Adrenal gland (tissue), 5 donors: ENCODE measurements at regions not wholly inside any gene's neighbourhood (a gene's known extent, or its start where the extent isn't known, plus 50 kb on each side); places are given as distances from the start of the nearest gene placed in this dataset.

Source experiments
- POLR2A ChIP-seq, 2 donors: fragments of 450-650 bp; IDR thresholded peaks; one replicate each; pipeline ENCODE4 v1.6.1; 2017; ENCODE audit warnings: antibody characterized with exemption in 2 of 2, mild to moderate bottlenecking in 2 of 2, moderate library complexity in 1 of 2
- TF ChIP-seq, protein P1 (sequence below), 6 experiments: fragments of 450-650 bp in 4 of 6; fragments of 200-600 bp in 2 of 6; sonication (generic) in 1 of 6; IDR thresholded peaks; 1 replicate in 5 of 6; 2 replicates in 1 of 6; pipeline versions ENCODE4 v1.5.1 to v1.8.0; 2016 to 2021; ENCODE audit warnings: antibody characterized with exemption in 6 of 6, mild to moderate bottlenecking in 2 of 6, moderate library complexity in 1 of 6
- donor health status: DM: no; HTN: no; CAD: no.

- TF ChIP-seq, protein P1, sequence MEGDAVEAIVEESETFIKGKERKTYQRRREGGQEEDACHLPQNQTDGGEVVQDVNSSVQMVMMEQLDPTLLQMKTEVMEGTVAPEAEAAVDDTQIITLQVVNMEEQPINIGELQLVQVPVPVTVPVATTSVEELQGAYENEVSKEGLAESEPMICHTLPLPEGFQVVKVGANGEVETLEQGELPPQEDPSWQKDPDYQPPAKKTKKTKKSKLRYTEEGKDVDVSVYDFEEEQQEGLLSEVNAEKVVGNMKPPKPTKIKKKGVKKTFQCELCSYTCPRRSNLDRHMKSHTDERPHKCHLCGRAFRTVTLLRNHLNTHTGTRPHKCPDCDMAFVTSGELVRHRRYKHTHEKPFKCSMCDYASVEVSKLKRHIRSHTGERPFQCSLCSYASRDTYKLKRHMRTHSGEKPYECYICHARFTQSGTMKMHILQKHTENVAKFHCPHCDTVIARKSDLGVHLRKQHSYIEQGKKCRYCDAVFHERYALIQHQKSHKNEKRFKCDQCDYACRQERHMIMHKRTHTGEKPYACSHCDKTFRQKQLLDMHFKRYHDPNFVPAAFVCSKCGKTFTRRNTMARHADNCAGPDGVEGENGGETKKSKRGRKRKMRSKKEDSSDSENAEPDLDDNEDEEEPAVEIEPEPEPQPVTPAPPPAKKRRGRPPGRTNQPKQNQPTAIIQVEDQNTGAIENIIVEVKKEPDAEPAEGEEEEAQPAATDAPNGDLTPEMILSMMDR (IDR thresholded peaks at IDR 0.05): no peak
- TF ChIP-seq POLR2A (IDR thresholded peaks at IDR 0.05): no peak
These were observed 72.0 kb upstream of the RFX3 start for GRCh38 chr9:3597792-3598191.
